HCT116 (cell line): ENCODE measurements at regions not wholly inside any gene's neighbourhood (a gene's known extent, or its start where the extent isn't known, plus 50 kb on each side); places are given as distances from the start of the nearest gene placed in this dataset.

Source experiments
- ATAC-seq: fragments of 200-7000 bp; cut with Tn5 transposase; 2 replicates; pipeline ENCODE4 v1.9.1; 2020; ENCODE audit warnings: mild to moderate bottlenecking, moderate library complexity
- BruUV-seq: library from RNA; stranded (reverse); fragments of 400-500 nt; replicated peaks from 2 replicates; lab custom pipeline; 2021; lab: Mats Ljungman, UMichigan
- CTCF ChIA-PET: fragments of 300-600 bp; sonication (Branson Sonifier 250); formaldehyde crosslinking; loops from one replicate; lab custom pipeline; 2021; ENCODE audit warnings: antibody characterized with exemption; lab: Charles Lee
- POLR2A ChIA-PET: fragments of 300-600, 350-600 bp; sonication (Branson Sonifier 250); formaldehyde crosslinking; loops from one replicate; lab custom pipeline; 2021; ENCODE audit warnings: antibody characterized with exemption; lab: Charles Lee
- RAD21 ChIA-PET, 2 experiments: fragments of 300-600 bp; sonication (Branson Sonifier 250); formaldehyde crosslinking; loops; one replicate each; lab custom pipeline; 2023; ENCODE audit warnings: low total read pairs in 2 of 2; ENCODE audit not compliant: uncharacterized antibody in 2 of 2, unreplicated experiment in 2 of 2, low non-redundant PET in 1 of 2; lab: Charles Lee
- DNase-seq: peaks from one replicate; pipeline ENCODE4 v3.0.0-alpha.2; 2010; ENCODE audit warnings: low read depth, low spot score
- H2AFZ ChIP-seq: fragments of 200-600 bp; shearing (Covaris generic), sonication (generic); 2 replicates; pipeline ENCODE4 v1.6.1; 2017; ENCODE audit warnings: low read depth, mixed run types, mixed read lengths, antibody characterized with exemption, low read length; ENCODE audit not compliant: poor library complexity, severe bottlenecking
- H3K27ac ChIP-seq: 2 replicates; pipeline ENCODE4 v1.5.1; 2012; ENCODE audit warnings: low read depth, low read length
- H3K27me3 ChIP-seq: fragments of 200-600 bp; sonication (generic); 2 replicates; pipeline ENCODE4 v1.6.1; 2016; ENCODE audit warnings: mixed run types, low read length, mixed read lengths; ENCODE audit not compliant: insufficient read depth
- H3K36me3 ChIP-seq, 2 experiments: fragments of 200-500 bp in 1 of 2; fragments of 200-600 bp in 1 of 2; sonication (Bioruptor generic) in 1 of 2; sonication (generic) in 1 of 2; 2 replicates each; pipeline versions ENCODE4 v1.5.1 to v1.6.1; 2014 to 2016; ENCODE audit warnings: low read length in 2 of 2, inconsistent platforms in 1 of 2, mixed read lengths in 1 of 2, mixed run types in 1 of 2; ENCODE audit not compliant: insufficient read depth in 2 of 2, control insufficient read depth in 1 of 2
- H3K4me1 ChIP-seq, 2 experiments: fragments of 200-600 bp in 1 of 2; sonication (generic) in 1 of 2; 2 replicates each; pipeline versions ENCODE4 v1.5.1 to v1.6.1; 2012 to 2017; ENCODE audit warnings: low read length in 2 of 2, inconsistent platforms in 1 of 2, mild to moderate bottlenecking in 1 of 2, mixed read lengths in 1 of 2, mixed run types in 1 of 2, moderate library complexity in 1 of 2; ENCODE audit not compliant: insufficient read depth in 2 of 2, control insufficient read depth in 1 of 2
- H3K4me2 ChIP-seq: fragments of 200-600 bp; sonication (generic); 2 replicates; pipeline ENCODE4 v1.6.1; 2017; ENCODE audit warnings: mixed run types, low read length, mixed read lengths
- H3K4me3 ChIP-seq, 2 experiments: fragments of 200-600 bp in 1 of 2; sonication (generic) in 1 of 2; replicated peaks in 1 of 2; 2 replicates each; pipeline ENCODE4 v1.5.1; 2011 to 2016; ENCODE audit warnings: low read length in 2 of 2, control low read depth in 1 of 2, low read depth in 1 of 2, mild to moderate bottlenecking in 1 of 2, mixed read lengths in 1 of 2, mixed run types in 1 of 2
- H3K79me2 ChIP-seq: fragments of 200-600 bp; sonication (generic); 2 replicates; pipeline ENCODE4 v1.6.1; 2017; ENCODE audit warnings: mild to moderate bottlenecking, mixed run types, low read length, moderate library complexity, mixed read lengths; ENCODE audit not compliant: insufficient read depth
- H3K9ac ChIP-seq: fragments of 200-600 bp; sonication (generic); 2 replicates; pipeline ENCODE4 v1.6.1; 2016; ENCODE audit warnings: low read length, mixed read lengths
- H3K9me2 ChIP-seq: fragments of 200-600 bp; sonication (generic), shearing (Covaris generic); 2 replicates; pipeline ENCODE4 v1.6.1; 2017; ENCODE audit warnings: mixed run types, mild to moderate bottlenecking, moderate library complexity; ENCODE audit not compliant: insufficient read depth
- H3K9me3 ChIP-seq, 2 experiments: fragments of 200-500 bp in 1 of 2; fragments of 200-600 bp in 1 of 2; sonication (Bioruptor generic) in 1 of 2; sonication (generic) in 1 of 2; 2 replicates each; pipeline ENCODE4 v1.6.1; 2014 to 2017; ENCODE audit warnings: low read length in 2 of 2, mixed read lengths in 2 of 2, inconsistent platforms in 1 of 2, low read depth in 1 of 2, mild to moderate bottlenecking in 1 of 2, mixed run types in 1 of 2, moderate library complexity in 1 of 2; ENCODE audit not compliant: control insufficient read depth in 1 of 2, insufficient read depth in 1 of 2
- H4K20me1 ChIP-seq: fragments of 200-600 bp; sonication (generic), shearing (Covaris generic); 2 replicates; pipeline ENCODE4 v1.6.1; 2017; ENCODE audit warnings: mixed run types, mild to moderate bottlenecking, moderate library complexity; ENCODE audit not compliant: insufficient read depth
- CBX3 ChIP-seq: IDR thresholded peaks from 2 replicates; pipeline ENCODE4 v1.6.1; 2012; ENCODE audit warnings: low read depth
- CEBPB ChIP-seq: IDR thresholded peaks from 2 replicates; pipeline ENCODE4 v1.6.1; 2012; ENCODE audit warnings: low read depth
- EZH2phosphoT487 ChIP-seq: fragments of 200-600 bp; IDR thresholded peaks from 2 replicates; pipeline ENCODE4 v1.6.1; 2018; ENCODE audit warnings: antibody characterized with exemption, borderline replicate concordance
- FOSL1 ChIP-seq: IDR thresholded peaks from 2 replicates; pipeline ENCODE4 v1.6.1; 2012; ENCODE audit warnings: low read depth
- POLR2A ChIP-seq: IDR thresholded peaks from 2 replicates; pipeline ENCODE4 v1.7.0; 2011; ENCODE audit warnings: borderline replicate concordance; ENCODE audit not compliant: insufficient read depth, insufficient read length; ENCODE audit errors: extremely low read depth
- RAD21 ChIP-seq: IDR thresholded peaks from 2 replicates; pipeline ENCODE4 v1.6.1; 2012; ENCODE audit warnings: low read depth, mild to moderate bottlenecking
- SIN3A ChIP-seq: IDR thresholded peaks from 2 replicates; pipeline ENCODE4 v1.6.1; 2012; ENCODE audit warnings: low read depth
- TCF7L2 ChIP-seq: IDR thresholded peaks from 2 replicates; pipeline ENCODE4 v1.7.0; 2011; ENCODE audit warnings: borderline replicate concordance, inconsistent platforms; ENCODE audit not compliant: insufficient read depth, insufficient read length; ENCODE audit errors: extremely low read depth
- YY1 ChIP-seq: IDR thresholded peaks from 2 replicates; pipeline ENCODE4 v1.6.1; 2011; ENCODE audit warnings: low read length, low read depth, moderate library complexity, mild to moderate bottlenecking; ENCODE audit not compliant: insufficient replicate concordance; ENCODE audit errors: extremely low read depth
- ZFX ChIP-seq: fragments of 450-650 bp; IDR thresholded peaks from 2 replicates; pipeline ENCODE4 v1.6.1; 2017
- ZNF274 ChIP-seq: fragments of 200-500 bp; sonication (Bioruptor generic); IDR thresholded peaks from 2 replicates; pipeline ENCODE4 v1.6.1; 2014; ENCODE audit warnings: mild to moderate bottlenecking, low read depth, low read length, inconsistent platforms
- intact Hi-C: fragments of 100-400 bp; cut with micrococcal nuclease; formaldehyde crosslinking; loops from 2 replicates; pipeline ENCODE4 v1.10.0; 2022
- TF ChIP-seq, protein P1 (sequence below): IDR thresholded peaks from 2 replicates; pipeline ENCODE4 v1.6.1; 2011; ENCODE audit warnings: mild to moderate bottlenecking, low read length, moderate library complexity; ENCODE audit not compliant: insufficient replicate concordance; ENCODE audit errors: extremely low read depth
- TF ChIP-seq, protein P2 (sequence below): IDR thresholded peaks from 2 replicates; pipeline ENCODE4 v1.6.1; 2012; ENCODE audit warnings: low read depth
- TF ChIP-seq, protein P3 (sequence below), 3 experiments: fragments of 200-600 bp in 1 of 3; sonication (generic) in 1 of 3; IDR thresholded peaks in 2 of 3; conservative IDR thresholded peaks in 1 of 3; 2 replicates each; pipeline ENCODE4 v1.5.1; 2012 to 2017; ENCODE audit warnings: low read depth in 2 of 3, low read length in 2 of 3, antibody characterized with exemption in 1 of 3, borderline replicate concordance in 1 of 3, control low read depth in 1 of 3, mild to moderate bottlenecking in 1 of 3, mixed read lengths in 1 of 3, mixed run types in 1 of 3, moderate library complexity in 1 of 3; ENCODE audit not compliant: insufficient read depth in 1 of 3

DNA sequence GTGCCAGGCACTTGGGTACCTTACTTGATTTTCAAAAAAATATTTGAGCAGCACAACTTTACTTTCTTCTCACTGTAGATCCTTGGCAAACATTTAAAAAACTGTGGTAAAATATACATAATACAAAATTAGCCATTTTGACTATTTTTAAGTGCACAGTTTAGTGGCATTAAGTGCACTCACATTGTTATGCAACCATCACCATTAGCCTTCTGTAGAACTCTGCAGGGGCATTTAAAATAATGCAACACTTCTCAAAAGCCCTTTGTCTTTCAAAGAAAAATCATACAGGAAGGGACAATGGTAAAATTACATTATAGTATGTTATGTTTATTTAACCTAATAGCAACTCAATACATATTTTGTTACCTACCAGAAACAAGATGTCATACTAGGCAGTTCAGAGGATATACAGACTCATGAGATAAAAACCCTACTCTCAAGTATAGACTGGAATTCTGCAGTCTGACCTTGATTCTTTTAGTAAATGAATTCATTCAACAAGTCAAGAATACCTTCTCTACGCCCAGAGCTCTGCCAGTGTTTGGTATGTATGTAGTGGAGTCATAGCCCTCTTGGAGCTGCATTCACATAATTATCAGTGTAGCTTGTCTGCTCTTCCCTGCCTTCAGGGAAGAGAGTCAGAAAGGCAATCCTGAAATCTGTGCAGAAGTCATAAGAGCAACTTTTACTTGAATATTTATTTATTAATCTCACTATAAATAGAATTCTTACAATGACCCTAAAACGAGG lies 74.0 kb upstream of the ARRDC3 start:
- H2AFZ ChIP-seq = no peak overlapping the region
- no TSS peak for BruUV-seq
- H3K9me3 ChIP-seq = no peaks in the 10 kb centered on the region
- H3K79me2 ChIP-seq = no peaks in the 10 kb centered on the region
- RAD21 ChIA-PET = no interaction called here
- H3K4me2 ChIP-seq = no peak overlapping the region
- no peak overlapping the region for H3K9ac ChIP-seq
- no peaks in the 10 kb centered on the region for H3K9me2 ChIP-seq
- H3K27me3 ChIP-seq = no peaks in the 10 kb centered on the region
- H3K36me3 ChIP-seq = no peaks in the 10 kb centered on the region
- CTCF ChIA-PET = no interaction called here
- ATAC-seq (no peak), DNase-seq (no peak)
- H4K20me1 ChIP-seq = no peaks in the 10 kb centered on the region
- intact Hi-C loops = no loop called here
- no peak overlapping the region for H3K27ac ChIP-seq
- H3K4me3 ChIP-seq = no peak overlapping the region
- TF ChIP-seq CBX3 (no peak), TCF7L2 (no peak), EZH2phosphoT487 (no peak), SIN3A (no peak), ZFX (no peak), FOSL1 (no peak), CEBPB (no peak), RAD21 (no peak), POLR2A (no peak), ZNF274 (no peak), YY1 (no peak)
- TF ChIP-seq, protein P1, sequence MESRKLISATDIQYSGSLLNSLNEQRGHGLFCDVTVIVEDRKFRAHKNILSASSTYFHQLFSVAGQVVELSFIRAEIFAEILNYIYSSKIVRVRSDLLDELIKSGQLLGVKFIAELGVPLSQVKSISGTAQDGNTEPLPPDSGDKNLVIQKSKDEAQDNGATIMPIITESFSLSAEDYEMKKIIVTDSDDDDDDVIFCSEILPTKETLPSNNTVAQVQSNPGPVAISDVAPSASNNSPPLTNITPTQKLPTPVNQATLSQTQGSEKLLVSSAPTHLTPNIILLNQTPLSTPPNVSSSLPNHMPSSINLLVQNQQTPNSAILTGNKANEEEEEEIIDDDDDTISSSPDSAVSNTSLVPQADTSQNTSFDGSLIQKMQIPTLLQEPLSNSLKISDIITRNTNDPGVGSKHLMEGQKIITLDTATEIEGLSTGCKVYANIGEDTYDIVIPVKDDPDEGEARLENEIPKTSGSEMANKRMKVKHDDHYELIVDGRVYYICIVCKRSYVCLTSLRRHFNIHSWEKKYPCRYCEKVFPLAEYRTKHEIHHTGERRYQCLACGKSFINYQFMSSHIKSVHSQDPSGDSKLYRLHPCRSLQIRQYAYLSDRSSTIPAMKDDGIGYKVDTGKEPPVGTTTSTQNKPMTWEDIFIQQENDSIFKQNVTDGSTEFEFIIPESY = no peak
- TF ChIP-seq, protein P2, sequence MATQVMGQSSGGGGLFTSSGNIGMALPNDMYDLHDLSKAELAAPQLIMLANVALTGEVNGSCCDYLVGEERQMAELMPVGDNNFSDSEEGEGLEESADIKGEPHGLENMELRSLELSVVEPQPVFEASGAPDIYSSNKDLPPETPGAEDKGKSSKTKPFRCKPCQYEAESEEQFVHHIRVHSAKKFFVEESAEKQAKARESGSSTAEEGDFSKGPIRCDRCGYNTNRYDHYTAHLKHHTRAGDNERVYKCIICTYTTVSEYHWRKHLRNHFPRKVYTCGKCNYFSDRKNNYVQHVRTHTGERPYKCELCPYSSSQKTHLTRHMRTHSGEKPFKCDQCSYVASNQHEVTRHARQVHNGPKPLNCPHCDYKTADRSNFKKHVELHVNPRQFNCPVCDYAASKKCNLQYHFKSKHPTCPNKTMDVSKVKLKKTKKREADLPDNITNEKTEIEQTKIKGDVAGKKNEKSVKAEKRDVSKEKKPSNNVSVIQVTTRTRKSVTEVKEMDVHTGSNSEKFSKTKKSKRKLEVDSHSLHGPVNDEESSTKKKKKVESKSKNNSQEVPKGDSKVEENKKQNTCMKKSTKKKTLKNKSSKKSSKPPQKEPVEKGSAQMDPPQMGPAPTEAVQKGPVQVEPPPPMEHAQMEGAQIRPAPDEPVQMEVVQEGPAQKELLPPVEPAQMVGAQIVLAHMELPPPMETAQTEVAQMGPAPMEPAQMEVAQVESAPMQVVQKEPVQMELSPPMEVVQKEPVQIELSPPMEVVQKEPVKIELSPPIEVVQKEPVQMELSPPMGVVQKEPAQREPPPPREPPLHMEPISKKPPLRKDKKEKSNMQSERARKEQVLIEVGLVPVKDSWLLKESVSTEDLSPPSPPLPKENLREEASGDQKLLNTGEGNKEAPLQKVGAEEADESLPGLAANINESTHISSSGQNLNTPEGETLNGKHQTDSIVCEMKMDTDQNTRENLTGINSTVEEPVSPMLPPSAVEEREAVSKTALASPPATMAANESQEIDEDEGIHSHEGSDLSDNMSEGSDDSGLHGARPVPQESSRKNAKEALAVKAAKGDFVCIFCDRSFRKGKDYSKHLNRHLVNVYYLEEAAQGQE = no peak
- TF ChIP-seq, protein P3, sequence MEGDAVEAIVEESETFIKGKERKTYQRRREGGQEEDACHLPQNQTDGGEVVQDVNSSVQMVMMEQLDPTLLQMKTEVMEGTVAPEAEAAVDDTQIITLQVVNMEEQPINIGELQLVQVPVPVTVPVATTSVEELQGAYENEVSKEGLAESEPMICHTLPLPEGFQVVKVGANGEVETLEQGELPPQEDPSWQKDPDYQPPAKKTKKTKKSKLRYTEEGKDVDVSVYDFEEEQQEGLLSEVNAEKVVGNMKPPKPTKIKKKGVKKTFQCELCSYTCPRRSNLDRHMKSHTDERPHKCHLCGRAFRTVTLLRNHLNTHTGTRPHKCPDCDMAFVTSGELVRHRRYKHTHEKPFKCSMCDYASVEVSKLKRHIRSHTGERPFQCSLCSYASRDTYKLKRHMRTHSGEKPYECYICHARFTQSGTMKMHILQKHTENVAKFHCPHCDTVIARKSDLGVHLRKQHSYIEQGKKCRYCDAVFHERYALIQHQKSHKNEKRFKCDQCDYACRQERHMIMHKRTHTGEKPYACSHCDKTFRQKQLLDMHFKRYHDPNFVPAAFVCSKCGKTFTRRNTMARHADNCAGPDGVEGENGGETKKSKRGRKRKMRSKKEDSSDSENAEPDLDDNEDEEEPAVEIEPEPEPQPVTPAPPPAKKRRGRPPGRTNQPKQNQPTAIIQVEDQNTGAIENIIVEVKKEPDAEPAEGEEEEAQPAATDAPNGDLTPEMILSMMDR (IDR thresholded peaks at IDR 0.05 in 2 of 3, conservative IDR thresholded peaks at IDR 0.05 in 1 of 3; ENCODE audit: borderline replicate concordance in 1 of 3, insufficient read depth in 1 of 3, low read depth in 2 of 3, low read length in 2 of 3) = no peak
- H3K4me1 ChIP-seq = no peaks in the 10 kb centered on the region
- POLR2A ChIA-PET = no interaction called here
